Psoas muscle (tissue), 7 donors: ENCODE measurements at regions not wholly inside any gene's neighbourhood (a gene's known extent, or its start where the extent isn't known, plus 50 kb on each side); places are given as distances from the start of the nearest gene placed in this dataset.

Experiments
- ATAC-seq, 4 donors: fragments of 200-7000 bp; cut with Tn5 transposase; one replicate each; pipeline ENCODE4 v1.9.1; 2020; ENCODE audit warnings: moderate library complexity in 3 of 4, mild to moderate bottlenecking in 2 of 4
- DNase-seq, 2 donors: peaks; one replicate each; pipeline ENCODE4 v3.0.0-alpha.2; 2020
- H3K27ac ChIP-seq: fragments of 200-600 bp; one replicate; pipeline ENCODE4 v1.8.0; 2022
- H3K27me3 ChIP-seq, 3 donors: fragments of 200-600 bp in 1 of 3; one replicate each; pipeline versions ENCODE4 v1.6.1 to v1.8.0; 2013 to 2022; ENCODE audit warnings: low read length in 2 of 3, mild to moderate bottlenecking in 2 of 3, moderate library complexity in 1 of 3; ENCODE audit not compliant: insufficient read depth in 3 of 3
- H3K36me3 ChIP-seq, 2 donors: fragments of 200-600 bp in 1 of 2; one replicate each; pipeline versions ENCODE4 v1.6.1 to v1.8.0; 2013 to 2022; ENCODE audit warnings: low read depth in 1 of 2, mild to moderate bottlenecking in 1 of 2, moderate library complexity in 1 of 2; ENCODE audit not compliant: insufficient read depth in 1 of 2
- H3K4me1 ChIP-seq: fragments of 200-600 bp; one replicate; pipeline ENCODE4 v1.8.0; 2022
- H3K4me3 ChIP-seq: fragments of 200-600 bp; one replicate; pipeline ENCODE4 v1.8.0; 2022; ENCODE audit warnings: mild to moderate bottlenecking
- H3K9me3 ChIP-seq: fragments of 200-600 bp; one replicate; pipeline ENCODE4 v1.8.0; 2022
- WGBS, 3 donors: extraction: QIAGEN DNeasy Blood & Tissue Kit; methylation state at CpG; one replicate each; pipeline versions ENCODE4 v1.1.6 to v1.1.7; 2013; 5-methylcytosine and 5-hydroxymethylcytosine counted together
- intact Hi-C, 2 donors: fragments of 100-400 bp; cut with DNase I; formaldehyde crosslinking; loops; one replicate each; pipeline versions ENCODE4 v1.11.0 to v1.14.2; 2022
- TF ChIP-seq, protein P1 (sequence below): fragments of 200-600 bp; IDR thresholded peaks from one replicate; pipeline ENCODE4 v1.8.0; 2022; ENCODE audit warnings: antibody characterized with exemption
- donor health status: healthy with polysubstance abuse.
- donor health status: DM: no; HTN: no; CAD: no; lungs with moderate emphysema.
- donor health status: Bipolar disorder and iron deficiency.
- donor health status: healthy.
- donor health status: DM: yes; HTN: yes; CAD: no.
- donor health status: DM: no; HTN: no; CAD: no.
- donor health status: DM: yes; HTN: yes; CAD: no.

DNA sequence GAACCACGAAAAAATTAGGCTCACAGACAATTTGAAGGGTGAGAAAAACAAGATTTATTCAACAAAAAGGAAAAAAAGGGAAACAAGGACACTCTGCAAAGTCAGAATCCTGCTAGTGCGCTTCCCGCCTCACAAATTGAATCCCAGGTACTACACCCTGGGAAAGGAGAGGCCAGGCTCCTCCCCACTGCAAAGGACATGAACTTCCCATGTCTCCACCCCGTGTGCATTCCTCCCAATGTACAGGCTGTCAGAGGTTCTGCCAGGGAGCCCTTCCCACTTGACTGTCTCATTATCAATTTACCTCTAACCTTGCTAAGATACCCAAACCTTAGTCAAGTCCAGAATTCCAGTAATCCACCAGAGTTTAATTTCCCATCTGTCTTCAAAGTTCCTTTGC lies 70.4 kb upstream of the CDK1 start:
- 64 to 74% (median 67%) methylated on average over 4 of the region's 4 CpGs for WGBS, 3 donors
- ATAC-seq (no peak), DNase-seq (no peak)
- H3K9me3 ChIP-seq: no peaks in the 10 kb centered on the region
- intact Hi-C loops: no loop called here
- TF ChIP-seq, protein P1, sequence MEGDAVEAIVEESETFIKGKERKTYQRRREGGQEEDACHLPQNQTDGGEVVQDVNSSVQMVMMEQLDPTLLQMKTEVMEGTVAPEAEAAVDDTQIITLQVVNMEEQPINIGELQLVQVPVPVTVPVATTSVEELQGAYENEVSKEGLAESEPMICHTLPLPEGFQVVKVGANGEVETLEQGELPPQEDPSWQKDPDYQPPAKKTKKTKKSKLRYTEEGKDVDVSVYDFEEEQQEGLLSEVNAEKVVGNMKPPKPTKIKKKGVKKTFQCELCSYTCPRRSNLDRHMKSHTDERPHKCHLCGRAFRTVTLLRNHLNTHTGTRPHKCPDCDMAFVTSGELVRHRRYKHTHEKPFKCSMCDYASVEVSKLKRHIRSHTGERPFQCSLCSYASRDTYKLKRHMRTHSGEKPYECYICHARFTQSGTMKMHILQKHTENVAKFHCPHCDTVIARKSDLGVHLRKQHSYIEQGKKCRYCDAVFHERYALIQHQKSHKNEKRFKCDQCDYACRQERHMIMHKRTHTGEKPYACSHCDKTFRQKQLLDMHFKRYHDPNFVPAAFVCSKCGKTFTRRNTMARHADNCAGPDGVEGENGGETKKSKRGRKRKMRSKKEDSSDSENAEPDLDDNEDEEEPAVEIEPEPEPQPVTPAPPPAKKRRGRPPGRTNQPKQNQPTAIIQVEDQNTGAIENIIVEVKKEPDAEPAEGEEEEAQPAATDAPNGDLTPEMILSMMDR: no peak
- no peaks in the 10 kb centered on the region for H3K27me3 ChIP-seq
- no peaks in the 10 kb centered on the region for H3K4me1 ChIP-seq
- no peak overlapping the region for H3K27ac ChIP-seq
- no peak overlapping the region for H3K4me3 ChIP-seq
- no peaks in the 10 kb centered on the region for H3K36me3 ChIP-seq

DNA sequence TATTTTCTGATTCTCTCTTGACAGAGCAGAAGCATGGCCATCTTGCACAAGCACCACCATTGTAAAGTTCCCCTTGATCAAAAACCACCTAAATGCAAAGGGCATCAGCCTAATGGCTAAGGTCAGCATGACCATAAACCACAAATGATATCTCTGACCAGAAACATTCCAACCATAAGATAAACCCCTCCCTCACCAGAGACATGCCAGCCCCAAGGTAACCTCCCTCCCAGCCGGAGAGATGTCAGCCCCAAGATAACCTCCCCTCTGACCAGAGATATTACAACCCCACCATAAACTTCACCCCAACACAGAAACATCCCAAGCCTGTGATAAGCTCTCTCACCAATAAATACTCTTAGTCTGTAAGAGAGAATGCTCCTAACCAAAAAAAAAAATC lies 72.1 kb upstream of the CDK1 start:
- no peak overlapping the region for H3K4me3 ChIP-seq
- no peaks in the 10 kb centered on the region for H3K4me1 ChIP-seq
- intact Hi-C loops: no loop called here
- no peak overlapping the region for H3K27ac ChIP-seq
- no peaks in the 10 kb centered on the region for H3K27me3 ChIP-seq
- no peak for DNase-seq
- WGBS, 3 donors: 84 to 95% (median 86%) methylated on average over 1 of the region's 1 CpG
- H3K36me3 ChIP-seq: no peaks in the 10 kb centered on the region
- no peaks in the 10 kb centered on the region for H3K9me3 ChIP-seq
- TF ChIP-seq, protein P1: no peak
- ATAC-seq: no peak

DNA sequence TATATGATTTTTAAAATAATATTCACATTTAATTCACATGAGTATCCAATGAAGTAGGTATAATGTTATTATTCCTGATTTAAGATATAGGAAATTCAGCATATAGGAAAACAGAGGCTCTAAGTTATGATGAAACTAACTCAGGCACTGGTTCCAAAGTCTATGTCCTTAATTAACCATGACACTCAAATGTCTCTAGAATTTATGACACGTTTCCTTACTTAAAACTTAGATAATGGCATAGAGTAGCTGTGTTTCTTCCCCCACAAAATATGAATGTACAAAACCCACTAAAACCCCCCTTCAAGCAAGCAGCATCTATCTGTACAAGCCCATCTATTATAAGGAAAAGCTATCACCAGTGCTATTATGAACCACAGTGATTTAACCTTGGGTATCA lies 72.9 kb upstream of the CDK1 start:
- no peaks in the 10 kb centered on the region for H3K4me1 ChIP-seq
- intact Hi-C loops: no loop called here
- 71 to 83% (median 75%) methylated on average over 1 of the region's 1 CpG for WGBS, 3 donors
- H3K36me3 ChIP-seq: no peaks in the 10 kb centered on the region
- H3K27me3 ChIP-seq: no peaks in the 10 kb centered on the region
- DNase-seq (no peak), ATAC-seq (no peak)
- no peak overlapping the region for H3K4me3 ChIP-seq
- H3K27ac ChIP-seq: no peak overlapping the region
- TF ChIP-seq, protein P1: no peak
- no peaks in the 10 kb centered on the region for H3K9me3 ChIP-seq

DNA sequence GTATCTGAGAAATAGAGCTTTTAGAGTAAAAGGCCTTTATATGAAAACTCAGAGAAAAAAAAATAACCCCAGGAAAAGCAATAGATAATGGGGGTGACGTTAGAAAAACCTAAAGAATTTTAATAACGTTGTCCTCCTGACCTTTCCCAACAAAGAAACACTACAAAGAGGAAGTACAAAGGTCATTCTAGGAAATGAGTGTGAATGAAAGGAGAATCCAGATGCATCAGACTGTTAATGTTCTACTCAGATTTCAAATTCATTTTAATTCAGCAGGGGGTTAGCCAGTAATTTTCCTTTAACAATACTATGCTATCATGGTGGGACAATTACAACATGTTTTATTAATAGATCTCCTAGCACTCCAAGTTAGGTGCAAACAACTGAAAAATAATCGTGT lies 73.8 kb upstream of the CDK1 start:
- ATAC-seq (no peak), DNase-seq (no peak)
- Histone ChIP-seq H3K4me3 (no peak overlapping the region), H3K36me3 (no peaks in the 10 kb centered on the region), H3K27ac (no peak overlapping the region), H3K4me1 (no peaks in the 10 kb centered on the region), H3K27me3 (no peaks in the 10 kb centered on the region), H3K9me3 (no peaks in the 10 kb centered on the region)
- intact Hi-C loops: no loop called here
- WGBS, 3 donors: 17 to 26% (median 24%) methylated on average over 3 of the region's 3 CpGs
- TF ChIP-seq, protein P1: no peak

DNA sequence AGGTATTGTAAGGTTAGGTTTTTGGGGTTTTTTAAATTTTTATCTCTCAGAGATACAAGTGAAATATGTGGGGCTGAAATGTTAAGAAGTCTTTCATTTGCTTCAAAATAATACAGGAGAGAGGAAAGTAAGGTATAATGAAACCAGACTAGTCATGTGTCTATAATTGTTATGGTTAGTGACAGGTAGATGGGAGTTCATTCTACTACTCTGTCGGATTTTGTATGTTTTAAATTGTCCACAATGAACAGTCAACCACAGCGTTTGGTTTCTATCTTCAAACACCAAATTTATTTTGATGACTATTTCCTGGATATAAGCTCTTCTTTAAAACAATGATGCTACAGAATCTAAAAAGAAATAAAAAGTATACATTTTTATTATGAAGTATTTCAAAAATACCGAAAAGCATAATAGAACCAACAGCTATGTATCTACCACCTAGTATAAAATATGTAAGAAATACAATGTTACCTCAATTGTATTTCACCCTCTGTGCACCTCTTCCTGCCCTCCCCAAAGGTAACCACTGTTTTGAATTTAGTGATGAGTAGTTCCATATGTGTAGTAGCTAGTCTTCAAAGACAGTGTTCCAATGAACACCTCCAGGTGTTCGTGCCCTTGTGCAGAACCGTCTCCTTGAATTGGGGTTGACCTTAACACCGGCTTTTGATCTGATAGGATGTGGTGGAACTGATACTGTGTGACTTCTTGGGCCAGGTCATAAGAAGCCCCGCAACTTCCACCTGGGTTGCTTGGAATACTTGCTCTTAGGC lies 74.8 kb upstream of the CDK1 start:
- TF ChIP-seq, protein P1: no peak
- Histone ChIP-seq H3K27me3 (no peaks in the 10 kb centered on the region), H3K4me1 (no peaks in the 10 kb centered on the region), H3K36me3 (no peaks in the 10 kb centered on the region), H3K27ac (no peak overlapping the region), H3K4me3 (no peak overlapping the region), H3K9me3 (no peaks in the 10 kb centered on the region)
- no peak for ATAC-seq
- WGBS, 3 donors: 84 to 87% (median 85%) methylated on average over 7 of the region's 7 CpGs
- DNase-seq: no peak
- intact Hi-C loops: no loop called here
